H9 (cell line): ENCODE measurements at regions not wholly inside any gene's neighbourhood (a gene's known extent, or its start where the extent isn't known, plus 50 kb on each side); places are given as distances from the start of the nearest gene placed in this dataset.
"Not testable (repeated sequence)": the region's sequence is repeated elsewhere in the genome, so short reads cannot be mapped to it uniquely, and the experiment has no call there.

ENCODE experiments used
- DNase-seq: peaks from one replicate; pipeline ENCODE4 v3.0.0-alpha.2; 2017
- H2AFZ ChIP-seq: one replicate; pipeline ENCODE4 v1.6.1; 2013; ENCODE audit warnings: mild to moderate bottlenecking, low read length, control low read depth, moderate library complexity
- H2AK5ac ChIP-seq: 2 replicates; pipeline ENCODE4 v1.6.1; 2013; ENCODE audit warnings: low read length, control low read depth, mixed read lengths; ENCODE audit not compliant: insufficient read length
- H2BK120ac ChIP-seq: one replicate; pipeline ENCODE4 v1.6.1; 2013; ENCODE audit warnings: low read depth, mild to moderate bottlenecking, low read length, control low read depth, inconsistent platforms; ENCODE audit not compliant: poor library complexity, severe bottlenecking
- H2BK12ac ChIP-seq: 2 replicates; pipeline ENCODE4 v1.6.1; 2013; ENCODE audit warnings: low read length, control low read depth, mixed read lengths, low read depth; ENCODE audit not compliant: insufficient read length
- H2BK15ac ChIP-seq: 2 replicates; pipeline ENCODE4 v1.6.1; 2013; ENCODE audit warnings: low read depth, low read length, control low read depth
- H2BK20ac ChIP-seq: one replicate; pipeline ENCODE4 v1.6.1; 2013; ENCODE audit warnings: low read depth, mild to moderate bottlenecking, low read length, control low read depth, inconsistent platforms; ENCODE audit not compliant: poor library complexity, severe bottlenecking
- H2BK5ac ChIP-seq: 2 replicates; pipeline ENCODE4 v1.6.1; 2013; ENCODE audit warnings: low read length, control low read depth, mixed read lengths; ENCODE audit not compliant: insufficient read length
- H3K14ac ChIP-seq: 2 replicates; pipeline ENCODE4 v1.6.1; 2013; ENCODE audit warnings: low read length, control low read depth; ENCODE audit not compliant: insufficient read depth
- H3K18ac ChIP-seq: 2 replicates; pipeline ENCODE4 v1.6.1; 2013; ENCODE audit warnings: low read depth, mild to moderate bottlenecking, mixed read lengths, low read length, control low read depth; ENCODE audit not compliant: insufficient read length
- H3K23ac ChIP-seq: 2 replicates; pipeline ENCODE4 v1.6.1; 2013; ENCODE audit warnings: low read length, control low read depth, mixed read lengths, low read depth; ENCODE audit not compliant: insufficient read length
- H3K23me2 ChIP-seq: 2 replicates; pipeline ENCODE4 v1.6.1; 2013; ENCODE audit warnings: low read depth, mild to moderate bottlenecking, mixed read lengths, low read length, control low read depth; ENCODE audit not compliant: insufficient read length, poor library complexity, severe bottlenecking
- H3K27ac ChIP-seq: 2 replicates; pipeline ENCODE4 v1.5.1; 2013; ENCODE audit warnings: low read length, control low read depth, mixed read lengths, low read depth; ENCODE audit not compliant: insufficient read length
- H3K27me3 ChIP-seq: 2 replicates; pipeline ENCODE4 v1.6.1; 2013; ENCODE audit warnings: low read length, control low read depth, inconsistent platforms; ENCODE audit not compliant: insufficient read depth
- H3K4ac ChIP-seq: 2 replicates; pipeline ENCODE4 v1.6.1; 2013; ENCODE audit warnings: low read depth, mild to moderate bottlenecking, control low read depth, inconsistent platforms, low read length, moderate library complexity
- H3K4me1 ChIP-seq: 2 replicates; pipeline ENCODE4 v1.6.1; 2013; ENCODE audit warnings: low read length, control low read depth, inconsistent platforms; ENCODE audit not compliant: insufficient read depth
- H3K4me2 ChIP-seq: 2 replicates; pipeline ENCODE4 v1.6.1; 2013; ENCODE audit warnings: low read length, control low read depth, mixed read lengths; ENCODE audit not compliant: insufficient read length, insufficient read depth
- H3K56ac ChIP-seq: 2 replicates; pipeline ENCODE4 v1.6.1; 2013; ENCODE audit warnings: low read depth, mild to moderate bottlenecking, mixed read lengths, low read length, control low read depth; ENCODE audit not compliant: insufficient read length
- H3K79me1 ChIP-seq: 2 replicates; pipeline ENCODE4 v1.6.1; 2013; ENCODE audit warnings: low read depth, mild to moderate bottlenecking, moderate library complexity, low read length, control low read depth, inconsistent platforms; ENCODE audit not compliant: insufficient read depth, poor library complexity, severe bottlenecking
- H3K79me2 ChIP-seq: 2 replicates; pipeline ENCODE4 v1.6.1; 2013; ENCODE audit warnings: low read length, control low read depth, inconsistent platforms; ENCODE audit not compliant: insufficient read depth
- H3K9ac ChIP-seq: 2 replicates; pipeline ENCODE4 v1.6.1; 2013; ENCODE audit warnings: low read length, control low read depth, mixed read lengths; ENCODE audit not compliant: insufficient read length; ENCODE audit errors: extremely low read depth
- H3K9me3 ChIP-seq: one replicate; pipeline ENCODE4 v1.6.1; 2013; ENCODE audit warnings: low read depth, low read length, inconsistent platforms; ENCODE audit not compliant: control insufficient read depth
- H3T11ph ChIP-seq: one replicate; pipeline ENCODE4 v1.6.1; 2013; ENCODE audit warnings: mild to moderate bottlenecking, low read length, control low read depth, inconsistent platforms
- H4K20me1 ChIP-seq: one replicate; pipeline ENCODE4 v1.6.1; 2013; ENCODE audit not compliant: control insufficient read depth, insufficient read length, insufficient read depth
- H4K5ac ChIP-seq: 2 replicates; pipeline ENCODE4 v1.6.1; 2013; ENCODE audit warnings: low read depth, mild to moderate bottlenecking, mixed read lengths, low read length, control low read depth; ENCODE audit not compliant: insufficient read length
- H4K8ac ChIP-seq: replicated peaks from 2 replicates; pipeline ENCODE4 v1.6.1; 2013; ENCODE audit warnings: low read length, control low read depth, mixed read lengths, low read depth; ENCODE audit not compliant: insufficient read length
- H4K91ac ChIP-seq: 2 replicates; pipeline ENCODE4 v1.6.1; 2013; ENCODE audit warnings: low read depth, mild to moderate bottlenecking, moderate library complexity, mixed read lengths, low read length, control low read depth; ENCODE audit not compliant: insufficient read length
- H3K27ac Mint-ChIP-seq, 3 experiments: 2 replicates in 2 of 3; 3 replicates in 1 of 3; pipeline ENCODE4 v1.8.0; 2020 to 2021; ENCODE audit warnings: mixed read lengths in 3 of 3, mild to moderate bottlenecking in 1 of 3, moderate library complexity in 1 of 3
- H3K27me3 Mint-ChIP-seq: 2 replicates; pipeline ENCODE4 v1.8.0; 2021; ENCODE audit warnings: low read depth, mild to moderate bottlenecking, moderate library complexity, mixed read lengths
- H3K36me3 Mint-ChIP-seq, 3 experiments: 2 replicates in 2 of 3; 3 replicates in 1 of 3; pipeline ENCODE4 v1.8.0; 2020 to 2021; ENCODE audit warnings: low read depth in 3 of 3, mixed read lengths in 3 of 3; ENCODE audit not compliant: insufficient read depth in 1 of 3
- H3K4me1 Mint-ChIP-seq, 2 experiments: 2 replicates each; pipeline ENCODE4 v1.8.0; 2020; ENCODE audit warnings: mixed read lengths in 2 of 2
- H3K4me3 Mint-ChIP-seq, 2 experiments: 2 replicates in 1 of 2; 3 replicates in 1 of 2; pipeline ENCODE4 v1.8.0; 2020 to 2021; ENCODE audit warnings: mild to moderate bottlenecking in 2 of 2, mixed read lengths in 2 of 2, moderate library complexity in 1 of 2
- H3K9me3 Mint-ChIP-seq, 2 experiments: 2 replicates in 1 of 2; 3 replicates in 1 of 2; pipeline ENCODE4 v1.8.0; 2020; ENCODE audit warnings: mild to moderate bottlenecking in 2 of 2, mixed read lengths in 2 of 2, moderate library complexity in 1 of 2
- WGBS: extraction: QIAGEN DNeasy Blood & Tissue Kit; methylation state at CpG from one replicate; pipeline ENCODE4 v1.1.7; 2013; ENCODE audit warnings: missing lambda C conversion rate, low lambda C conversion rate, mixed read lengths; ENCODE audit not compliant: insufficient read length; ENCODE audit errors: extremely low coverage; 5-methylcytosine and 5-hydroxymethylcytosine counted together

- not testable (repeated sequence) for H3K27me3 ChIP-seq, H2BK12ac ChIP-seq, H3T11ph ChIP-seq, H3K56ac ChIP-seq, H4K91ac ChIP-seq, H3K4me1 Mint-ChIP-seq, H2BK15ac ChIP-seq, H4K5ac ChIP-seq, H2BK5ac ChIP-seq, H3K14ac ChIP-seq, H4K8ac ChIP-seq, H4K20me1 ChIP-seq, H3K27me3 Mint-ChIP-seq, H3K9me3 Mint-ChIP-seq, H3K4ac ChIP-seq, H2AK5ac ChIP-seq, H3K27ac Mint-ChIP-seq, H2BK120ac ChIP-seq, H3K23me2 ChIP-seq, H3K18ac ChIP-seq, H3K4me3 Mint-ChIP-seq, H2BK20ac ChIP-seq, H3K4me1 ChIP-seq, H3K79me1 ChIP-seq, H3K9ac ChIP-seq, H3K27ac ChIP-seq, H3K4me2 ChIP-seq, H3K36me3 Mint-ChIP-seq, H2AFZ ChIP-seq, H3K79me2 ChIP-seq, DNase-seq, H3K23ac ChIP-seq
- peaks cover 96% of the 10 kb centered on the region for H3K9me3 ChIP-seq
- WGBS: no CpG with 5 or more reads among the region's 2 CpGs
Observed at GRCh38 chr21:10424887-10425145, 96.6 kb upstream of the TPTE start.
